HFFc6 (cell line): ENCODE measurements at regions not wholly inside any gene's neighbourhood (a gene's known extent, or its start where the extent isn't known, plus 50 kb on each side); places are given as distances from the start of the nearest gene placed in this dataset.

Experiments used
- DNase-seq: peaks from one replicate; pipeline ENCODE4 v3.0.0-alpha.2; 2018
- H3K27ac Mint-ChIP-seq: 2 replicates; pipeline ENCODE4 v1.8.0; 2020; ENCODE audit warnings: mild to moderate bottlenecking, mixed read lengths
- H3K27me3 Mint-ChIP-seq: 2 replicates; pipeline ENCODE4 v1.8.0; 2021; ENCODE audit warnings: mild to moderate bottlenecking, moderate library complexity, mixed read lengths; ENCODE audit not compliant: insufficient read depth
- H3K36me3 Mint-ChIP-seq: 2 replicates; pipeline ENCODE4 v1.8.0; 2021; ENCODE audit warnings: low read depth, mixed read lengths
- H3K4me1 Mint-ChIP-seq: 2 replicates; pipeline ENCODE4 v1.8.0; 2020; ENCODE audit warnings: low read depth, mixed read lengths
- H3K4me3 Mint-ChIP-seq: 2 replicates; pipeline ENCODE4 v1.8.0; 2020; ENCODE audit warnings: mild to moderate bottlenecking, moderate library complexity, mixed read lengths
- H3K9me3 Mint-ChIP-seq: 2 replicates; pipeline ENCODE4 v1.8.0; 2020; ENCODE audit warnings: mild to moderate bottlenecking, mixed read lengths
- TF ChIP-seq, protein P1 (sequence below): fragments of 200-600 bp; sonication (generic); IDR thresholded peaks from 2 replicates; pipeline ENCODE4 v1.5.0; 2021; ENCODE audit warnings: antibody characterized with exemption, mild to moderate bottlenecking

GRCh38 chr9:80028501-80028900 is 456.7 kb downstream of the TLE4 start:
- H3K27me3 Mint-ChIP-seq = peaks cover 10% of the 10 kb centered on the region; the same call in 1 of the 2 replicates
- H3K4me3 Mint-ChIP-seq = no peak overlapping the region
- no peak for DNase-seq
- H3K9me3 Mint-ChIP-seq = 0 out of 2 replicates have a peak, but pooled peaks cover 4% of the 10 kb centered on the region
- TF ChIP-seq, protein P1, sequence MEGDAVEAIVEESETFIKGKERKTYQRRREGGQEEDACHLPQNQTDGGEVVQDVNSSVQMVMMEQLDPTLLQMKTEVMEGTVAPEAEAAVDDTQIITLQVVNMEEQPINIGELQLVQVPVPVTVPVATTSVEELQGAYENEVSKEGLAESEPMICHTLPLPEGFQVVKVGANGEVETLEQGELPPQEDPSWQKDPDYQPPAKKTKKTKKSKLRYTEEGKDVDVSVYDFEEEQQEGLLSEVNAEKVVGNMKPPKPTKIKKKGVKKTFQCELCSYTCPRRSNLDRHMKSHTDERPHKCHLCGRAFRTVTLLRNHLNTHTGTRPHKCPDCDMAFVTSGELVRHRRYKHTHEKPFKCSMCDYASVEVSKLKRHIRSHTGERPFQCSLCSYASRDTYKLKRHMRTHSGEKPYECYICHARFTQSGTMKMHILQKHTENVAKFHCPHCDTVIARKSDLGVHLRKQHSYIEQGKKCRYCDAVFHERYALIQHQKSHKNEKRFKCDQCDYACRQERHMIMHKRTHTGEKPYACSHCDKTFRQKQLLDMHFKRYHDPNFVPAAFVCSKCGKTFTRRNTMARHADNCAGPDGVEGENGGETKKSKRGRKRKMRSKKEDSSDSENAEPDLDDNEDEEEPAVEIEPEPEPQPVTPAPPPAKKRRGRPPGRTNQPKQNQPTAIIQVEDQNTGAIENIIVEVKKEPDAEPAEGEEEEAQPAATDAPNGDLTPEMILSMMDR = no peak
- H3K27ac Mint-ChIP-seq = no peak overlapping the region
- no peaks in the 10 kb centered on the region; the same call in 1 of the 2 replicates for H3K4me1 Mint-ChIP-seq
- H3K36me3 Mint-ChIP-seq = no peaks in the 10 kb centered on the region

- no peak for DNase-seq
- no peaks in the 10 kb centered on the region for H3K36me3 Mint-ChIP-seq
- TF ChIP-seq, protein P1 = no peak
- no peak overlapping the region for H3K27ac Mint-ChIP-seq
- peaks cover 6% of the 10 kb centered on the region; the same call in 1 of the 2 replicates for H3K27me3 Mint-ChIP-seq
- no peaks in the 10 kb centered on the region; the same call in 1 of the 2 replicates for H3K4me1 Mint-ChIP-seq
- H3K4me3 Mint-ChIP-seq = no peak overlapping the region
- H3K9me3 Mint-ChIP-seq = no peaks in the 10 kb centered on the region
Observed at GRCh38 chr9:80025796-80026520, 454.2 kb downstream of the TLE4 start.

- H3K4me1 Mint-ChIP-seq = no peaks in the 10 kb centered on the region; the same call in 1 of the 2 replicates
- peaks cover 6% of the 10 kb centered on the region; the same call in 1 of the 2 replicates for H3K27me3 Mint-ChIP-seq
- H3K4me3 Mint-ChIP-seq = no peak overlapping the region
Observed at GRCh38 chr9:80025131-80025530, 453.4 kb downstream of the TLE4 start.

GRCh38 chr9:80020530-80020929 is 448.8 kb downstream of the TLE4 start:
- Mint-ChIP-seq H3K27me3 (peaks cover 4% of the 10 kb centered on the region; the same call in 1 of the 2 replicates), H3K27ac (no peak overlapping the region), H3K4me1 (no peaks in the 10 kb centered on the region), H3K4me3 (no peak overlapping the region), H3K9me3 (no peaks in the 10 kb centered on the region), H3K36me3 (no peaks in the 10 kb centered on the region)
- DNase-seq = no peak
- TF ChIP-seq, protein P1 = no peak

More at GRCh38 chr9:80025131-80025530, 453.4 kb downstream of the TLE4 start:
- Mint-ChIP-seq H3K9me3 (no peaks in the 10 kb centered on the region), H3K36me3 (no peaks in the 10 kb centered on the region), H3K27ac (no peak overlapping the region)
- TF ChIP-seq, protein P1 = no peak
- no peak for DNase-seq

DNA sequence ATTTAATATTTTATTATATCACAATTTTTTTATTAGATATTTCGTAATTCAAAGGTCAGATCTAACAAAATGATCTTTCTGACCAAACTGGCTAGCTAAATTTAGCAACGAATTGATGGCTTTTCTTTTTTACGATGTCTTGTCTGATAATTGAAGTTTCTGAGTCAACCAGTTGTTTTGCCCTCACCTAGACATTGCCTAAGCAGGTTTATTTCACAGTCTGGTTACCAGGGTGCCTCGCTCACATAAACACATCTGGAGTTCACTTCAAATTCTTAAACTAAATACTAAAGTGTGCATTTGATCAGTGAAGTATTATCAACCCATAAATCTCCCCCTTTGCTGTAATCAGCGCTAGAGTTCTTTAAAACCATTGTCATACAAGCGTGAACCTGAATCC is 448.3 kb downstream of the TLE4 start:
- H3K27ac Mint-ChIP-seq = no peak overlapping the region
- H3K36me3 Mint-ChIP-seq = no peaks in the 10 kb centered on the region
- TF ChIP-seq, protein P1 = no peak
- DNase-seq = no peak
- H3K4me1 Mint-ChIP-seq = no peaks in the 10 kb centered on the region
- no peaks in the 10 kb centered on the region for H3K9me3 Mint-ChIP-seq
- H3K27me3 Mint-ChIP-seq = peaks cover 4% of the 10 kb centered on the region; the same call in 1 of the 2 replicates
- H3K4me3 Mint-ChIP-seq = no peak overlapping the region
